CD4-positive, alpha-beta T cell treated with Interleukin-17A for 1 hour (primary cell): ENCODE measurements at regions not wholly inside any gene's neighbourhood (a gene's known extent, or its start where the extent isn't known, plus 50 kb on each side); places are given as distances from the start of the nearest gene placed in this dataset.
"Not testable (repeated sequence)": the region's sequence is repeated elsewhere in the genome, so short reads cannot be mapped to it uniquely, and the experiment has no call there.

ENCODE experiments used
- DNase-seq: peaks from one replicate; pipeline ENCODE4 v3.0.0-alpha.2; 2020

GRCh38 chr7:410395-410910 lies 109.2 kb downstream of the PDGFA start:
- no peak for DNase-seq

- DNase-seq, result not testable (repeated sequence)
These were observed 108.5 kb downstream of the PDGFA start for GRCh38 chr7:411116-411515.

GRCh38 chr7:411677-412312 lies 107.9 kb downstream of the PDGFA start:
- DNase-seq, result no peak

- no peak for DNase-seq
These were observed 107.3 kb downstream of the PDGFA start for GRCh38 chr7:412313-412710.

- no peak for DNase-seq
These were observed 104.7 kb downstream of the PDGFA start for GRCh38 chr7:414681-415560.

- no peak for DNase-seq
These were observed 103.8 kb downstream of the PDGFA start for GRCh38 chr7:415646-416525.

- DNase-seq, result no peak
These were observed 102.7 kb downstream of the PDGFA start for GRCh38 chr7:416761-417624.

GRCh38 chr7:417625-417889 lies 102.1 kb downstream of the PDGFA start:
- DNase-seq, result no peak

GRCh38 chr7:417973-418601 lies 101.6 kb downstream of the PDGFA start:
- DNase-seq, result no peak

- no peak for DNase-seq
These were observed 100.9 kb downstream of the PDGFA start for GRCh38 chr7:418636-419280.

- DNase-seq, result no peak
These were observed 99.2 kb downstream of the PDGFA start for GRCh38 chr7:420142-421093.

- peak; percentile 17 for DNase-seq
These were observed 98.3 kb downstream of the PDGFA start for GRCh38 chr7:421136-421991.

- no peak for DNase-seq
These were observed 97.3 kb downstream of the PDGFA start for GRCh38 chr7:422191-422885.

- no peak for DNase-seq
These were observed 96.8 kb downstream of the PDGFA start for GRCh38 chr7:422886-423225.

- no peak for DNase-seq
These were observed 96.1 kb downstream of the PDGFA start for GRCh38 chr7:423312-424260.

- no peak for DNase-seq
These were observed 95.2 kb downstream of the PDGFA start for GRCh38 chr7:424301-424935.
